GM12878 (cell line): ENCODE measurements at regions not wholly inside any gene's neighbourhood (a gene's known extent, or its start where the extent isn't known, plus 50 kb on each side); places are given as distances from the start of the nearest gene placed in this dataset.

Experiments
- ATAC-seq: fragments of 200-7000 bp; cut with Tn5 transposase; 3 replicates; pipeline ENCODE4 v1.9.1; 2020; ENCODE audit warnings: mild to moderate bottlenecking, moderate library complexity
- BruUV-seq: library from RNA; stranded (reverse); fragments of 400-500 nt; replicated peaks from 2 replicates; lab custom pipeline; 2021; lab: Mats Ljungman, UMichigan
- CTCF ChIA-PET: fragments of 300-600 bp; sonication (Branson Sonifier 250); formaldehyde crosslinking; extraction: SDS; loops from one replicate; lab custom pipeline; 2021; ENCODE audit warnings: inconsistent platforms; lab: Yijun Ruan, JAX
- POLR2A ChIA-PET: fragments of 350-600 bp; formaldehyde crosslinking; extraction: SDS; loops from one replicate; lab custom pipeline; 2021; ENCODE audit warnings: inconsistent platforms; lab: Charles Lee
- RAD21 ChIA-PET: fragments of 300-600 bp; sonication (Branson Sonifier 250); formaldehyde crosslinking; loops from one replicate; lab custom pipeline; 2023; ENCODE audit warnings: antibody characterized with exemption; ENCODE audit not compliant: unreplicated experiment; lab: Charles Lee
- SMC1A ChIA-PET: fragments of 300-600 bp; sonication (Branson Sonifier 250); formaldehyde crosslinking; loops from one replicate; lab custom pipeline; 2023; ENCODE audit not compliant: unreplicated experiment, uncharacterized antibody; lab: Charles Lee
- DNase-seq: peaks from one replicate; pipeline ENCODE4 v3.0.0-alpha.2; 2011; ENCODE audit warnings: low read depth, low spot score
- FAIRE-seq: peaks from 3 replicates; lab custom pipeline; 2011; peaks lifted over from hg19 to GRCh38; lab: Jason Lieb, UNC
- H2AFZ ChIP-seq: 2 replicates; pipeline ENCODE4 v1.6.0; 2011; ENCODE audit warnings: low read depth, low read length, control low read depth; ENCODE audit not compliant: control insufficient read depth
- H3K27ac ChIP-seq: 2 replicates; pipeline ENCODE4 v1.5.1; 2011; ENCODE audit warnings: control low read depth; ENCODE audit not compliant: control insufficient read depth, insufficient read depth
- H3K27me3 ChIP-seq, 2 experiments: replicated peaks in 1 of 2; 2 replicates each; pipeline versions ENCODE4 v1.6.0 to v1.6.1; 2011; ENCODE audit warnings: low read length in 1 of 2; ENCODE audit not compliant: control insufficient read depth in 2 of 2, insufficient read depth in 2 of 2
- H3K36me3 ChIP-seq, 2 experiments: 2 replicates each; pipeline ENCODE4 v1.5.1; 2011; ENCODE audit warnings: low read length in 1 of 2; ENCODE audit not compliant: control insufficient read depth in 2 of 2, insufficient read depth in 2 of 2
- H3K4me1 ChIP-seq: 2 replicates; pipeline ENCODE4 v1.6.1; 2011; ENCODE audit warnings: mild to moderate bottlenecking, low read length, moderate library complexity, mixed read lengths; ENCODE audit not compliant: control insufficient read depth, insufficient read depth
- H3K4me2 ChIP-seq: 2 replicates; pipeline ENCODE4 v1.6.0; 2011; ENCODE audit warnings: control low read depth; ENCODE audit not compliant: control insufficient read depth, insufficient read depth
- H3K4me3 ChIP-seq: fragments of 200-600 bp; sonication (generic); 2 replicates; pipeline ENCODE4 v1.5.1; 2016
- H3K79me2 ChIP-seq: 2 replicates; pipeline ENCODE4 v1.6.0; 2011; ENCODE audit warnings: low read length; ENCODE audit not compliant: control insufficient read depth, insufficient read depth
- H3K9ac ChIP-seq: 2 replicates; pipeline ENCODE4 v1.8.0; 2011; ENCODE audit warnings: low read length, control low read depth, mixed read lengths; ENCODE audit not compliant: control insufficient read depth, insufficient read depth
- H3K9me3 ChIP-seq: replicated peaks from 3 replicates; pipeline ENCODE4 v1.5.1; 2011; ENCODE audit warnings: mild to moderate bottlenecking, low read length; ENCODE audit not compliant: control insufficient read depth, insufficient read depth
- H4K20me1 ChIP-seq: 2 replicates; pipeline ENCODE4 v1.6.0; 2011; ENCODE audit not compliant: control insufficient read depth, insufficient read depth
- GATAD2B ChIP-seq: fragments of 450-650 bp; conservative IDR thresholded peaks from 2 replicates; pipeline ENCODE4 v1.6.1; 2017; ENCODE audit warnings: low read depth, mild to moderate bottlenecking, moderate library complexity
- PAX5 ChIP-seq: IDR thresholded peaks from 2 replicates; pipeline ENCODE4 v1.6.1; 2011; ENCODE audit warnings: low read depth, low read length, borderline replicate concordance
- POU2F2 ChIP-seq: IDR thresholded peaks from 3 replicates; pipeline ENCODE4 v1.6.1; 2011; ENCODE audit warnings: low read depth, mild to moderate bottlenecking, low read length, borderline replicate concordance
- SMAD5 ChIP-seq: IDR thresholded peaks from 2 replicates; pipeline ENCODE4 v1.6.1; 2016; ENCODE audit warnings: antibody characterized with exemption, low read depth
- ZNF207 ChIP-seq: fragments of 450-650 bp; IDR thresholded peaks from 2 replicates; pipeline ENCODE4 v1.6.1; 2014; ENCODE audit warnings: antibody characterized with exemption, mild to moderate bottlenecking, borderline replicate concordance
- WGBS: methylation state at CpG from one replicate; pipeline ENCODE4 v1.1.6; 2016; ENCODE audit warnings: low lambda C conversion rate; ENCODE audit not compliant: insufficient replicate concordance, insufficient coverage; ENCODE audit errors: missing lambda C conversion rate; 5-methylcytosine and 5-hydroxymethylcytosine counted together
- in situ Hi-C: fragments of 300-500 bp; cut with MboI; formaldehyde crosslinking; loops from 9 replicates; pipeline ENCODE4 v1.14.3; 2018; ENCODE audit warnings: mixed read lengths
- intact Hi-C: fragments of 100-400 bp; cut with micrococcal nuclease; formaldehyde crosslinking; loops from one replicate; pipeline ENCODE4 v1.14.2; 2022; ENCODE audit not compliant: unreplicated experiment
- TF ChIP-seq, protein P1 (sequence below): fragments of 450-650 bp; IDR thresholded peaks from 2 replicates; pipeline ENCODE4 v1.6.1; 2017; ENCODE audit warnings: mild to moderate bottlenecking

DNA sequence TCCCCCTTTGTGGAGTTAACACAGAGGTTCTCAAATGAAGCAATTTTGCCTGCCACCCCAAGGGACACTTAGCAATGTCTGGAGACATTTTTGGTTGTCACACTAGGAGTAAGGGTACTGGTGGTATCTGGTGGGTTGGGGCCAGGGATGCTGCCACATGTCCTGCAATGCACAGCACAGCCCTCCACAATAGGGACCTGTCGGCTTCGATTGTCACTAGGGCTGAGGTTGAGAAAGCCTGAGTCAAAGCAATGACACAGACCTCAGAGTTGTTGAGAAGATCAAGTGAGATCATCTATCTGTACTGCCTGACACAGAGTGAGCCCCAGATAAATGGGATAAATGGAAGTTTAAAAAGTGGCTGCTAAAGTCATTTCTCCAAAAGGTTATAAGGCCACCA, 249.2 kb upstream of the KLF4 start:
- Histone ChIP-seq H3K4me1 (no peaks in the 10 kb centered on the region), H3K27me3 (no peaks in the 10 kb centered on the region), H3K4me2 (no peak overlapping the region), H3K36me3 (no peaks in the 10 kb centered on the region)
- intact Hi-C loops, result no loop called here
- no peak for FAIRE-seq
- SMC1A ChIA-PET, result interaction anchor here (1.6 to 2.7 kb wide), 2 partner anchors 9 to 13 kb away, joined by 4 to 18 read pairs; no protein-coding TSS in a partner anchor
- CTCF ChIA-PET, result interaction anchor here (1.6 kb wide), 1 partner anchor 31 kb away, joined by 3 read pairs; no protein-coding TSS in a partner anchor
- POLR2A ChIA-PET, result interaction anchor here (1.5 kb wide), 1 partner anchor 14 kb away, joined by 3 read pairs; no protein-coding TSS in a partner anchor
- DNase-seq, result no peak
- TF ChIP-seq, protein P1, sequence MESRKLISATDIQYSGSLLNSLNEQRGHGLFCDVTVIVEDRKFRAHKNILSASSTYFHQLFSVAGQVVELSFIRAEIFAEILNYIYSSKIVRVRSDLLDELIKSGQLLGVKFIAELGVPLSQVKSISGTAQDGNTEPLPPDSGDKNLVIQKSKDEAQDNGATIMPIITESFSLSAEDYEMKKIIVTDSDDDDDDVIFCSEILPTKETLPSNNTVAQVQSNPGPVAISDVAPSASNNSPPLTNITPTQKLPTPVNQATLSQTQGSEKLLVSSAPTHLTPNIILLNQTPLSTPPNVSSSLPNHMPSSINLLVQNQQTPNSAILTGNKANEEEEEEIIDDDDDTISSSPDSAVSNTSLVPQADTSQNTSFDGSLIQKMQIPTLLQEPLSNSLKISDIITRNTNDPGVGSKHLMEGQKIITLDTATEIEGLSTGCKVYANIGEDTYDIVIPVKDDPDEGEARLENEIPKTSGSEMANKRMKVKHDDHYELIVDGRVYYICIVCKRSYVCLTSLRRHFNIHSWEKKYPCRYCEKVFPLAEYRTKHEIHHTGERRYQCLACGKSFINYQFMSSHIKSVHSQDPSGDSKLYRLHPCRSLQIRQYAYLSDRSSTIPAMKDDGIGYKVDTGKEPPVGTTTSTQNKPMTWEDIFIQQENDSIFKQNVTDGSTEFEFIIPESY, result no peak
- no peak for TF ChIP-seq ZNF207
- TF ChIP-seq PAX5, result no peak
- TF ChIP-seq POU2F2, result no peak
- no peak for TF ChIP-seq GATAD2B
- no peak for TF ChIP-seq SMAD5
- TF ChIP-seq, all 136 proteins: peak for 0
- no peak overlapping the region for H3K4me3 ChIP-seq
- ATAC-seq, result peak; percentile 53
- H3K9me3 ChIP-seq, result no peaks in the 10 kb centered on the region
- RAD21 ChIA-PET, result no interaction called here
- BruUV-seq, result no TSS peak
- in situ Hi-C loops, result no loop called here
- no peaks in the 10 kb centered on the region for H3K79me2 ChIP-seq
- H3K9ac ChIP-seq, result no peak overlapping the region
- no peaks in the 10 kb centered on the region for H4K20me1 ChIP-seq
- H2AFZ ChIP-seq, result no peak overlapping the region
- WGBS, result 78% methylated on average over 2 of the region's 2 CpGs
- H3K27ac ChIP-seq, result no peak overlapping the region
